HEK293 (cell line): ENCODE measurements at regions not wholly inside any gene's neighbourhood (a gene's known extent, or its start where the extent isn't known, plus 50 kb on each side); places are given as distances from the start of the nearest gene placed in this dataset.

Source experiments
- CTCF ChIA-PET: fragments of 350-600 bp; formaldehyde crosslinking; extraction: SDS; loops from one replicate; lab custom pipeline; 2021; ENCODE audit warnings: antibody characterized with exemption; lab: Yijun Ruan, JAX
- POLR2A ChIA-PET: fragments of 300-600 bp; formaldehyde crosslinking; extraction: SDS; loops from one replicate; lab custom pipeline; 2020; ENCODE audit warnings: antibody characterized with exemption, inconsistent platforms; lab: Yijun Ruan, JAX
- H3K27ac ChIP-seq: fragments of 200-500 bp; sonication (Bioruptor generic); 2 replicates; pipeline ENCODE4 v1.5.1; 2014; ENCODE audit warnings: low read depth, low read length, control low read depth, inconsistent platforms; ENCODE audit errors: extremely low read depth
- H3K36me3 ChIP-seq, 2 experiments: fragments of 200-500 bp in 1 of 2; sonication (Bioruptor generic) in 1 of 2; 1 replicate in 1 of 2; 2 replicates in 1 of 2; pipeline ENCODE4 v1.5.1; 2014 to 2017; ENCODE audit warnings: inconsistent platforms in 2 of 2, low read length in 2 of 2; ENCODE audit not compliant: control insufficient read depth in 2 of 2, insufficient read depth in 1 of 2
- H3K4me1 ChIP-seq: fragments of 200-500 bp; sonication (Bioruptor generic); 2 replicates; pipeline ENCODE4 v1.5.1; 2014; ENCODE audit warnings: mild to moderate bottlenecking, low read length, inconsistent platforms; ENCODE audit not compliant: control insufficient read depth, insufficient read depth
- H3K4me3 ChIP-seq: 2 replicates; pipeline ENCODE4 v1.5.1; 2011; ENCODE audit warnings: low read depth, mild to moderate bottlenecking, control low read depth, low read length, moderate library complexity
- H3K9me3 ChIP-seq: fragments of 200-500 bp; sonication (Bioruptor generic); 2 replicates; pipeline ENCODE4 v1.5.1; 2014; ENCODE audit warnings: low read depth, low read length, inconsistent platforms; ENCODE audit not compliant: control insufficient read depth, insufficient read depth
- BCL11B ChIP-seq: fragments of 450-650 bp; formaldehyde crosslinking; IDR thresholded peaks from 2 replicates; pipeline ENCODE4 v1.5.1; 2016; ENCODE audit warnings: low read depth, missing biosample characterization, missing genetic modification characterization
- BCL6B ChIP-seq: fragments of 450-650 bp; formaldehyde crosslinking; IDR thresholded peaks from 2 replicates; pipeline ENCODE4 v1.5.1; 2017; ENCODE audit warnings: missing biosample characterization, missing genetic modification characterization
- IKZF3 ChIP-seq: fragments of 450-650 bp; IDR thresholded peaks from 2 replicates; pipeline ENCODE4 v1.5.0; 2018; ENCODE audit warnings: missing biosample characterization, mild to moderate bottlenecking, missing genetic modification characterization, moderate library complexity
- SALL2 ChIP-seq: fragments of 450-650 bp; formaldehyde crosslinking; IDR thresholded peaks from 2 replicates; pipeline ENCODE4 v1.5.0; 2017; ENCODE audit warnings: missing biosample characterization, mild to moderate bottlenecking, missing genetic modification characterization, borderline replicate concordance
- SP2 ChIP-seq: fragments of 450-650 bp; formaldehyde crosslinking; IDR thresholded peaks from 2 replicates; pipeline ENCODE4 v1.5.1; 2016; ENCODE audit warnings: missing biosample characterization, missing genetic modification characterization
- TSHZ1 ChIP-seq: fragments of 450-650 bp; formaldehyde crosslinking; IDR thresholded peaks from 2 replicates; pipeline ENCODE4 v1.5.1; 2016; ENCODE audit warnings: missing biosample characterization, missing genetic modification characterization, borderline replicate concordance
- ZBTB10 ChIP-seq: fragments of 450-650 bp; formaldehyde crosslinking; IDR thresholded peaks from 2 replicates; pipeline ENCODE4 v1.5.1; 2016; ENCODE audit warnings: missing biosample characterization, missing genetic modification characterization
- ZBTB48 ChIP-seq: fragments of 450-650 bp; formaldehyde crosslinking; IDR thresholded peaks from 2 replicates; pipeline ENCODE4 v1.5.1; 2016; ENCODE audit warnings: missing biosample characterization, missing genetic modification characterization
- ZFP3 ChIP-seq: fragments of 450-650 bp; formaldehyde crosslinking; IDR thresholded peaks from 2 replicates; pipeline ENCODE4 v1.5.1; 2016; ENCODE audit warnings: low read depth, missing biosample characterization, missing genetic modification characterization
- ZNF10 ChIP-seq: fragments of 450-650 bp; formaldehyde crosslinking; IDR thresholded peaks from 2 replicates; pipeline ENCODE4 v1.5.1; 2017; ENCODE audit warnings: missing biosample characterization, missing genetic modification characterization
- ZNF155 ChIP-seq: fragments of 450-650 bp; formaldehyde crosslinking; IDR thresholded peaks from 2 replicates; pipeline ENCODE4 v1.5.1; 2016; ENCODE audit warnings: missing biosample characterization, missing genetic modification characterization
- ZNF211 ChIP-seq: fragments of 450-650 bp; formaldehyde crosslinking; IDR thresholded peaks from 2 replicates; pipeline ENCODE4 v1.5.1; 2016; ENCODE audit warnings: low read depth, missing biosample characterization, missing genetic modification characterization
- ZNF221 ChIP-seq: fragments of 450-650 bp; formaldehyde crosslinking; IDR thresholded peaks from 2 replicates; pipeline ENCODE4 v1.5.1; 2017; ENCODE audit warnings: missing biosample characterization, missing genetic modification characterization, borderline replicate concordance
- ZNF404 ChIP-seq: fragments of 450-650 bp; formaldehyde crosslinking; IDR thresholded peaks from 2 replicates; pipeline ENCODE4 v1.5.1; 2017; ENCODE audit warnings: missing biosample characterization, missing genetic modification characterization
- ZNF561 ChIP-seq: fragments of 450-650 bp; IDR thresholded peaks from 2 replicates; pipeline ENCODE4 v1.5.1; 2018; ENCODE audit warnings: missing biosample characterization, missing genetic modification characterization, borderline replicate concordance
- ZNF596 ChIP-seq: fragments of 450-650 bp; IDR thresholded peaks from 2 replicates; pipeline ENCODE4 v1.5.0; 2018; ENCODE audit warnings: missing biosample characterization, mild to moderate bottlenecking, missing genetic modification characterization, moderate library complexity
- ZNF645 ChIP-seq: fragments of 450-650 bp; formaldehyde crosslinking; IDR thresholded peaks from 2 replicates; pipeline ENCODE4; 2016; ENCODE audit warnings: missing biosample characterization, missing genetic modification characterization
- ZNF677 ChIP-seq: fragments of 450-650 bp; IDR thresholded peaks from 2 replicates; pipeline ENCODE4 v1.5.0; 2018; ENCODE audit warnings: missing biosample characterization, mild to moderate bottlenecking, missing genetic modification characterization, moderate library complexity
- TF ChIP-seq, protein P1 (sequence below): fragments of 450-650 bp; formaldehyde crosslinking; IDR thresholded peaks from 2 replicates; pipeline ENCODE4 v1.5.1; 2016; ENCODE audit warnings: missing biosample characterization, missing genetic modification characterization
- TF ChIP-seq, protein P2 (sequence below): fragments of 450-650 bp; formaldehyde crosslinking; IDR thresholded peaks from 2 replicates; pipeline ENCODE4 v1.5.1; 2016; ENCODE audit warnings: missing biosample characterization, missing genetic modification characterization

DNA sequence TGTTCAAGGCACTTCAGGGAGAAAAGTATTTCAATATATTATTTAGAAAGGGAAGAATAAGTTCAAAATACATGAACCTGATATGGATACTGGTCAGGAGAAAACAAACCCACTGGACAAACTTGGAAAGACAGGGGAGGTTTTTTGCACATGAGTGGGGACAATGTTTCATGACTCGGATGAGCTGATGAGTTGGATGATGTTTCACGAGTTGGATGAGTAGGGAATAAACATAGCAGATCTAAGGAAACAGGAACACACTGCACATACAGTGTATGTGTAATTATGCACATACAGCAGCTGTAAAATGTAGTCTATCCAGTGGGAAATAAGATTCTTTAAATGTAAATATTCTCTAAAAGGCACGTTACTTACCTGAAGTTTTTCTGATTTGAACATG, 682.9 kb upstream of the ADAMTS5 start:
- CTCF ChIA-PET: interaction anchor here (0.6 kb wide), 1 partner anchor 287 kb away, joined by 3 read pairs; no protein-coding TSS in a partner anchor
- H3K27ac ChIP-seq: no peak overlapping the region
- H3K4me3 ChIP-seq: no peak overlapping the region
- no peaks in the 10 kb centered on the region for H3K4me1 ChIP-seq
- no peaks in the 10 kb centered on the region for H3K36me3 ChIP-seq
- TF ChIP-seq ZNF211 (tag by site-specific recombination): no peak
- TF ChIP-seq ZNF677 (tag by site-specific recombination): no peak
- no peak for TF ChIP-seq ZNF645 (tag by site-specific recombination)
- TF ChIP-seq ZNF155: no peak
- TF ChIP-seq, protein P1, sequence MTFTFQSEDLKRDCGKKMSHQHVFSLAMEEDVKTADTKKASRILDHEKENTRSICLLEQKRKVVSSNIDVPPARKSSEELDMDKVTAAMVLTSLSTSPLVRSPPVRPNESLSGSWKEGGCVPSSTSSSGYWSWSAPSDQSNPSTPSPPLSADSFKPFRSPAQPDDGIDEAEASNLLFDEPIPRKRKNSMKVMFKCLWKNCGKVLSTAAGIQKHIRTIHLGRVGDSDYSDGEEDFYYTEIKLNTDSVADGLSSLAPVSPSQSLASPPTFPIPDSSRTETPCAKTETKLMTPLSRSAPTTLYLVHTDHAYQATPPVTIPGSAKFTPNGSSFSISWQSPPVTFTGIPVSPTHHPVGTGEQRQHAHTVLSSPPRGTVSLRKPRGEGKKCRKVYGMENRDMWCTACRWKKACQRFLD (tag by site-specific recombination): no peak
- TF ChIP-seq ZNF221: no peak
- no peak for TF ChIP-seq BCL6B (tag by site-specific recombination)
- TF ChIP-seq SP2 (tag by site-specific recombination): no peak
- TF ChIP-seq SALL2 (tag by site-specific recombination): no peak
- TF ChIP-seq ZNF404 (tag by site-specific recombination): no peak
- no peak for TF ChIP-seq ZFP3 (tag by site-specific recombination)
- no peak for TF ChIP-seq TSHZ1 (tag by site-specific recombination)
- TF ChIP-seq IKZF3 (tag by site-specific recombination): no peak
- no peak for TF ChIP-seq ZBTB48 (tag by site-specific recombination)
- TF ChIP-seq ZBTB10 (tag by site-specific recombination): no peak
- POLR2A ChIA-PET: no interaction called here
- H3K9me3 ChIP-seq: no peaks in the 10 kb centered on the region

GRCh38 chr21:27649323-27649722, 682.4 kb upstream of the ADAMTS5 start:
- Histone ChIP-seq H3K4me3 (no peak overlapping the region), H3K27ac (no peak overlapping the region), H3K9me3 (no peaks in the 10 kb centered on the region), H3K4me1 (no peaks in the 10 kb centered on the region), H3K36me3 (no peaks in the 10 kb centered on the region)
- CTCF ChIA-PET: no interaction called here
- TF ChIP-seq BCL11B (tag by site-specific recombination): no peak
- no peak for TF ChIP-seq ZNF10 (tag by site-specific recombination)
- TF ChIP-seq ZNF211 (tag by site-specific recombination): no peak
- TF ChIP-seq, protein P2, sequence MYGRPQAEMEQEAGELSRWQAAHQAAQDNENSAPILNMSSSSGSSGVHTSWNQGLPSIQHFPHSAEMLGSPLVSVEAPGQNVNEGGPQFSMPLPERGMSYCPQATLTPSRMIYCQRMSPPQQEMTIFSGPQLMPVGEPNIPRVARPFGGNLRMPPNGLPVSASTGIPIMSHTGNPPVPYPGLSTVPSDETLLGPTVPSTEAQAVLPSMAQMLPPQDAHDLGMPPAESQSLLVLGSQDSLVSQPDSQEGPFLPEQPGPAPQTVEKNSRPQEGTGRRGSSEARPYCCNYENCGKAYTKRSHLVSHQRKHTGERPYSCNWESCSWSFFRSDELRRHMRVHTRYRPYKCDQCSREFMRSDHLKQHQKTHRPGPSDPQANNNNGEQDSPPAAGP (tag by site-specific recombination): no peak
- TF ChIP-seq ZNF561 (tag by site-specific recombination): no peak
- no peak for TF ChIP-seq ZNF596 (tag by site-specific recombination)
- POLR2A ChIA-PET: no interaction called here
